ENCODE measurements at regions not wholly inside any gene's neighbourhood (a gene's known extent, or its start where the extent isn't known, plus 50 kb on each side); places are given as distances from the start of the nearest gene placed in this dataset.

GRCh38 chr14:55942826-55943225 lies 175.4 kb upstream of the PELI2 start:
- no peak overlapping the region for H3K9ac ChIP-seq (ENCODE audit: low read depth in 1 of 2, low read length in 2 of 2)
- H3K36me3 ChIP-seq (ENCODE audit: control insufficient read depth in 2 of 2, insufficient read depth in 2 of 2, low read length in 2 of 2) = no peaks in the 10 kb centered on the region
- no peaks in the 10 kb centered on the region for H3K9me3 ChIP-seq (ENCODE audit: control insufficient read depth in 2 of 2, low read length in 2 of 2)
- H3K27ac ChIP-seq (ENCODE audit: low read depth in 2 of 2, low read length in 2 of 2) = no peak overlapping the region
- H3K4me3 ChIP-seq (ENCODE audit: low read length in 2 of 2) = no peak overlapping the region
- H3K27me3 ChIP-seq (ENCODE audit: control insufficient read depth in 2 of 2, insufficient read depth in 2 of 2, low read length in 2 of 2) = no peaks in the 10 kb centered on the region
- peaks cover 0 to 6% of the 10 kb centered on the region in 2 donors for H3K4me1 ChIP-seq (ENCODE audit: control insufficient read depth in 2 of 2, insufficient read depth in 2 of 2, low read length in 2 of 2)

DNA sequence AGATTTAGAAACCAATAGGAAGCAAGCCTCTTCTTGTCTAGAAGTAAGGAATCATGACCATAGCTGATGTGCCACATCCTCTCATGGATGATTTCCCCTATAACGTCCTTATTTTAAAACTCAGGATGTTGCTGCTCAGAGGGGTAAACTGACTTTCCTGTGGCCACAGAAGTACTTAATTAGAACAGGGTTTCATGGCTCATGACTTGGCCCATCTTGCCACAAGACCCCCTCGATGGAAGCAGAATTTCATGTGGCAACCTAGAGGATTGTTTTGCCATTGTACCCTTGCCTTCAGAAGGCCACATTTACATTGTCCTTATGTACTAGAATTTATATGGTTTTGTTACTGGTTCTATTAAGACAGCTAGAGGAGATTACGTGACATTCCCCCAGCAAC lies 173.5 kb upstream of the PELI2 start:
- Histone ChIP-seq H3K9ac (ENCODE audit: low read depth in 1 of 2, low read length in 2 of 2) (no peak overlapping the region), H3K4me3 (ENCODE audit: low read length in 2 of 2) (no peak overlapping the region), H3K27ac (ENCODE audit: low read depth in 2 of 2, low read length in 2 of 2) (no peak overlapping the region), H3K36me3 (ENCODE audit: control insufficient read depth in 2 of 2, insufficient read depth in 2 of 2, low read length in 2 of 2) (no peaks in the 10 kb centered on the region), H3K27me3 (ENCODE audit: control insufficient read depth in 2 of 2, insufficient read depth in 2 of 2, low read length in 2 of 2) (no peaks in the 10 kb centered on the region), H3K4me1 (ENCODE audit: control insufficient read depth in 2 of 2, insufficient read depth in 2 of 2, low read length in 2 of 2) (peaks cover 0 to 6% of the 10 kb centered on the region in 2 donors), H3K9me3 (ENCODE audit: control insufficient read depth in 2 of 2, low read length in 2 of 2) (no peaks in the 10 kb centered on the region)

DNA sequence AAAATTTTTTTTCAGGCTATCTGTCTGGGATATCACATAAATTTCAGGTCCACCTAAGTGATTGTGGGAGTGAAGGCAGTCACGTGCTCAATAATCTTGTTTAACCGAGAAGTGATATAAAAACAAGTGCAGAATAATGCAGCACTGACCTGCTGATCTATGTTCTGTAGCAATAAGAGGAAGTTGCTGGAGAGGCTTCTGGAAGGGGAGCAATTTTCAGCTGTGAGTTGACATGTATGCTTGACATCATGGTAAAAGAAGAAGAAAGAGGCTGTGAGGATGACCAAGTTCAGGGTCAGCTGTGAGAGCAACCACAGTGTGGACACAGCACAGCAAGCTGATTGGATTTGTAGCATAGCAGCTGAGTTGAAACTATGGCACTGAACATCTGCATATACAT lies 172.0 kb upstream of the PELI2 start:
- Histone ChIP-seq H3K9ac (ENCODE audit: low read depth in 1 of 2, low read length in 2 of 2) (no peak overlapping the region), H3K27ac (ENCODE audit: low read depth in 2 of 2, low read length in 2 of 2) (no peak overlapping the region), H3K36me3 (ENCODE audit: control insufficient read depth in 2 of 2, insufficient read depth in 2 of 2, low read length in 2 of 2) (no peaks in the 10 kb centered on the region), H3K4me1 (ENCODE audit: control insufficient read depth in 2 of 2, insufficient read depth in 2 of 2, low read length in 2 of 2) (peaks cover 0 to 6% of the 10 kb centered on the region in 2 donors), H3K9me3 (ENCODE audit: control insufficient read depth in 2 of 2, low read length in 2 of 2) (no peaks in the 10 kb centered on the region), H3K27me3 (ENCODE audit: control insufficient read depth in 2 of 2, insufficient read depth in 2 of 2, low read length in 2 of 2) (no peaks in the 10 kb centered on the region), H3K4me3 (ENCODE audit: low read length in 2 of 2) (no peak overlapping the region)

GRCh38 chr14:55948399-55948798 lies 169.8 kb upstream of the PELI2 start:
- no peak overlapping the region for H3K27ac ChIP-seq (ENCODE audit: low read depth in 2 of 2, low read length in 2 of 2)
- no peaks in the 10 kb centered on the region for H3K9me3 ChIP-seq (ENCODE audit: control insufficient read depth in 2 of 2, low read length in 2 of 2)
- H3K36me3 ChIP-seq (ENCODE audit: control insufficient read depth in 2 of 2, insufficient read depth in 2 of 2, low read length in 2 of 2) = no peaks in the 10 kb centered on the region
- H3K4me1 ChIP-seq (ENCODE audit: control insufficient read depth in 2 of 2, insufficient read depth in 2 of 2, low read length in 2 of 2) = no peaks in the 10 kb centered on the region
- no peaks in the 10 kb centered on the region for H3K27me3 ChIP-seq (ENCODE audit: control insufficient read depth in 2 of 2, insufficient read depth in 2 of 2, low read length in 2 of 2)
- H3K9ac ChIP-seq (ENCODE audit: low read depth in 1 of 2, low read length in 2 of 2) = no peak overlapping the region
- H3K4me3 ChIP-seq (ENCODE audit: low read length in 2 of 2) = no peak overlapping the region

DNA sequence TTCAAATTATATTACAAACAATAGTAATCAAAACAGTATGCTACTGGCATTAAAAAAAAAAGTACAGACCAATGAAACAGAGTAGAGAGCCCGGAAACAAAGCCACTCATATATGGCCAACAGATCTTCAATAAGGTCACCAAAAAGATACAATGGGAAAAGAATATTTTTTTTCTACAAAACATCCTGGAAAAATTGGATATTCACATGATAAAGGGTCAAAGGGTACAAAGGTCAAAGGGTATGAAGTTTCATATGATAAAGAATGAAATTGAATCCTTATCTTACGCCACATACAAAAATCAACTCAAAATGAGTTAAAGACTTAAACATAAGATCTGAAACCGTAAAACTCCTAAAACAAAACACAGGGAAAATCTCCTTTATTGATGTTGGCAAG lies 168.5 kb upstream of the PELI2 start:
- H3K9ac ChIP-seq (ENCODE audit: low read depth in 1 of 2, low read length in 2 of 2) = no peak overlapping the region
- H3K27me3 ChIP-seq (ENCODE audit: control insufficient read depth in 2 of 2, insufficient read depth in 2 of 2, low read length in 2 of 2) = no peaks in the 10 kb centered on the region
- H3K36me3 ChIP-seq (ENCODE audit: control insufficient read depth in 2 of 2, insufficient read depth in 2 of 2, low read length in 2 of 2) = no peaks in the 10 kb centered on the region
- no peaks in the 10 kb centered on the region for H3K9me3 ChIP-seq (ENCODE audit: control insufficient read depth in 2 of 2, low read length in 2 of 2)
- H3K4me3 ChIP-seq (ENCODE audit: low read length in 2 of 2) = no peak overlapping the region
- H3K27ac ChIP-seq (ENCODE audit: low read depth in 2 of 2, low read length in 2 of 2) = no peak overlapping the region
- H3K4me1 ChIP-seq (ENCODE audit: control insufficient read depth in 2 of 2, insufficient read depth in 2 of 2, low read length in 2 of 2) = no peaks in the 10 kb centered on the region

- no peaks in the 10 kb centered on the region for H3K36me3 ChIP-seq (ENCODE audit: control insufficient read depth in 2 of 2, insufficient read depth in 2 of 2, low read length in 2 of 2)
- H3K9ac ChIP-seq (ENCODE audit: low read depth in 1 of 2, low read length in 2 of 2) = no peak overlapping the region
- H3K4me3 ChIP-seq (ENCODE audit: low read length in 2 of 2) = no peak overlapping the region
- H3K4me1 ChIP-seq (ENCODE audit: control insufficient read depth in 2 of 2, insufficient read depth in 2 of 2, low read length in 2 of 2) = no peaks in the 10 kb centered on the region
- H3K27ac ChIP-seq (ENCODE audit: low read depth in 2 of 2, low read length in 2 of 2) = no peak overlapping the region
- no peaks in the 10 kb centered on the region for H3K9me3 ChIP-seq (ENCODE audit: control insufficient read depth in 2 of 2, low read length in 2 of 2)
- no peaks in the 10 kb centered on the region for H3K27me3 ChIP-seq (ENCODE audit: control insufficient read depth in 2 of 2, insufficient read depth in 2 of 2, low read length in 2 of 2)
Observed at GRCh38 chr14:55950135-55950534, 168.1 kb upstream of the PELI2 start.

GRCh38 chr14:55951341-55952206 lies 166.6 kb upstream of the PELI2 start:
- H3K4me1 ChIP-seq (ENCODE audit: control insufficient read depth in 2 of 2, insufficient read depth in 2 of 2, low read length in 2 of 2) = no peaks in the 10 kb centered on the region
- H3K36me3 ChIP-seq (ENCODE audit: control insufficient read depth in 2 of 2, insufficient read depth in 2 of 2, low read length in 2 of 2) = no peaks in the 10 kb centered on the region
- H3K27ac ChIP-seq (ENCODE audit: low read depth in 2 of 2, low read length in 2 of 2) = no peak overlapping the region
- H3K27me3 ChIP-seq (ENCODE audit: control insufficient read depth in 2 of 2, insufficient read depth in 2 of 2, low read length in 2 of 2) = no peaks in the 10 kb centered on the region
- H3K9me3 ChIP-seq (ENCODE audit: control insufficient read depth in 2 of 2, low read length in 2 of 2) = no peaks in the 10 kb centered on the region
- H3K4me3 ChIP-seq (ENCODE audit: low read length in 2 of 2) = no peak overlapping the region
- H3K9ac ChIP-seq (ENCODE audit: low read depth in 1 of 2, low read length in 2 of 2) = no peak overlapping the region

GRCh38 chr14:55954108-55954507 lies 164.1 kb upstream of the PELI2 start:
- Histone ChIP-seq H3K27ac (ENCODE audit: low read depth in 2 of 2, low read length in 2 of 2) (no peak overlapping the region), H3K36me3 (ENCODE audit: control insufficient read depth in 2 of 2, insufficient read depth in 2 of 2, low read length in 2 of 2) (no peaks in the 10 kb centered on the region), H3K4me3 (ENCODE audit: low read length in 2 of 2) (no peak overlapping the region), H3K9me3 (ENCODE audit: control insufficient read depth in 2 of 2, low read length in 2 of 2) (no peaks in the 10 kb centered on the region), H3K27me3 (ENCODE audit: control insufficient read depth in 2 of 2, insufficient read depth in 2 of 2, low read length in 2 of 2) (no peaks in the 10 kb centered on the region), H3K9ac (ENCODE audit: low read depth in 1 of 2, low read length in 2 of 2) (no peak overlapping the region), H3K4me1 (ENCODE audit: control insufficient read depth in 2 of 2, insufficient read depth in 2 of 2, low read length in 2 of 2) (no peaks in the 10 kb centered on the region)

DNA sequence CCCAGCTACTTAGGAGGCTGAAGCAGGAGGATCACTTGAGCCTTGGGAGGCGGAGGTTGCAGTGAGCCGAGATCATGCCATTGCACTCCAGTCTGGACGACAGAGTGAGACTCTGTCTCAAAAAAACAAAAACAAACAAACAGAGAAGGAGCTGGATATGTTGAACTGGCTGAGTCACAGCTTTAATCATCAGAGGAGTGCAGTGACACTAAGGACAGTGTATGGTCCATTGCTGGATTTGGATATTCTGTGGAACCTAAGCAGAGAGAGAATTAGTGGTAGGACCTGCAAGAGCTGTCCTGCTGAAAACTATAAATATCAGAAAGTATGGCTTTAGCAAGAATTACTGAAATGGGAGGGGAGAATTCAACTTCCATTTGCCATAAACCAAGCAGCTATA lies 163.0 kb upstream of the PELI2 start:
- no peaks in the 10 kb centered on the region for H3K27me3 ChIP-seq (ENCODE audit: control insufficient read depth in 2 of 2, insufficient read depth in 2 of 2, low read length in 2 of 2)
- H3K36me3 ChIP-seq (ENCODE audit: control insufficient read depth in 2 of 2, insufficient read depth in 2 of 2, low read length in 2 of 2) = no peaks in the 10 kb centered on the region
- no peak overlapping the region for H3K27ac ChIP-seq (ENCODE audit: low read depth in 2 of 2, low read length in 2 of 2)
- no peak overlapping the region for H3K9ac ChIP-seq (ENCODE audit: low read depth in 1 of 2, low read length in 2 of 2)
- H3K4me1 ChIP-seq (ENCODE audit: control insufficient read depth in 2 of 2, insufficient read depth in 2 of 2, low read length in 2 of 2) = no peaks in the 10 kb centered on the region
- no peak overlapping the region for H3K4me3 ChIP-seq (ENCODE audit: low read length in 2 of 2)
- no peaks in the 10 kb centered on the region for H3K9me3 ChIP-seq (ENCODE audit: control insufficient read depth in 2 of 2, low read length in 2 of 2)

DNA sequence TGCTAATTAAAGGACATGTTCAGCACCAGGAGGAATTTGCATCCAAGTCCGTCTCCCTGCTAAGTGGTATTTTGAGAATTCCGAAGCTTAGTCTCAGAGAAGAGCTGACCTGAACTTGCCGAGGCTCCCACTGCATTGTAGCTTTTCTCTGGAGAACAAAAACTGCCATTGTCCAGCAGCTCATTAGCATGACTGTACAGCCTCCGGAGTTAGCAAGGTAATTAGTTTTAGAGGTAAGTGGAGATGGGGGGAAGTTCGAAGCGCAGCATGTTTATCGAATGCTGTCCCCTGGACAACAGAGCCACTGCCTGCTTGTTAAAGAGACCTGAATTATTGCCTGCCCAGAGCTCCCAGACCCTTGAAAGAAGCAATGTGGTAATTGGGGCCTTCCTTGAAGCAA lies 160.3 kb upstream of the PELI2 start:
- Histone ChIP-seq H3K9ac (ENCODE audit: low read depth in 1 of 2, low read length in 2 of 2) (no peak overlapping the region), H3K4me3 (ENCODE audit: low read length in 2 of 2) (no peak overlapping the region), H3K27me3 (ENCODE audit: control insufficient read depth in 2 of 2, insufficient read depth in 2 of 2, low read length in 2 of 2) (no peaks in the 10 kb centered on the region), H3K9me3 (ENCODE audit: control insufficient read depth in 2 of 2, low read length in 2 of 2) (no peaks in the 10 kb centered on the region), H3K4me1 (ENCODE audit: control insufficient read depth in 2 of 2, insufficient read depth in 2 of 2, low read length in 2 of 2) (no peaks in the 10 kb centered on the region), H3K36me3 (ENCODE audit: control insufficient read depth in 2 of 2, insufficient read depth in 2 of 2, low read length in 2 of 2) (no peaks in the 10 kb centered on the region), H3K27ac (ENCODE audit: low read depth in 2 of 2, low read length in 2 of 2) (no peak overlapping the region)
